Chondrocyte (in vitro differentiated cells): ENCODE measurements at regions not wholly inside any gene's neighbourhood (a gene's known extent, or its start where the extent isn't known, plus 50 kb on each side); places are given as distances from the start of the nearest gene placed in this dataset.

Experiments used
- DNase-seq: peaks from one replicate; pipeline ENCODE4 v3.0.0; 2021; ENCODE audit warnings: mixed read lengths, low spot score
- H3K27ac Mint-ChIP-seq: one replicate; pipeline ENCODE4 v1.8.0; 2021; ENCODE audit warnings: mild to moderate bottlenecking, moderate library complexity, mixed read lengths; ENCODE audit not compliant: unreplicated experiment
- H3K27me3 Mint-ChIP-seq: 2 replicates; pipeline ENCODE4 v1.8.0; 2021; ENCODE audit warnings: low read depth, mixed read lengths
- H3K36me3 Mint-ChIP-seq: 2 replicates; pipeline ENCODE4 v1.8.0; 2021; ENCODE audit warnings: low read depth, mixed read lengths
- H3K4me1 Mint-ChIP-seq: 2 replicates; pipeline ENCODE4 v1.8.0; 2021; ENCODE audit warnings: low read depth, mild to moderate bottlenecking, mixed read lengths
- H3K4me3 Mint-ChIP-seq: one replicate; pipeline ENCODE4 v1.8.0; 2021; ENCODE audit warnings: mild to moderate bottlenecking, moderate library complexity, mixed read lengths; ENCODE audit not compliant: unreplicated experiment
- H3K9me3 Mint-ChIP-seq: 2 replicates; pipeline ENCODE4 v1.8.0; 2021; ENCODE audit warnings: low read depth, mixed read lengths
- TF ChIP-seq, protein P1 (sequence below): fragments of 200-600 bp; sonication (generic); IDR thresholded peaks from 2 replicates; pipeline ENCODE4 v1.5.0; 2021; ENCODE audit warnings: antibody characterized with exemption, mild to moderate bottlenecking, moderate library complexity

DNA sequence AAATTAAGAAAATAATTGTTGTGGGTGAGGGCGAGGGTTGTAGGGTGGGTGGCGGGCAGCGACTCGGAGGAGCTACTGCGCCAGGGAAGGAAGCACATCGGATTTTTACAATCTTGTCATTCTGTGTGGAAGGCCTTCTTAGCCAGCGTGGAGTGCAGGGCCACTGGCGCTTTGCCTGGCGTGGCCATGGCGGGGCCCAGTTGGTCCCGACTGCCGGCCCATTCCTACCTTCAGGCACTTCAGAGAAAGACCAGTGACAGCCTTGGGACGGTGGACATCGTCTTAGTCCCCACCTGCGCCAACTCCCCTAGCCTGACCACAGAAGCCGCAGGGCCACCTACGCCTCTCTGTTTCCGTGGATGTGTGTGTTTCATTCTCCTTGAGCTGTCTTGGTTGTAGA, 136.9 kb upstream of the NEGR1 start:
- no peak for DNase-seq
- Mint-ChIP-seq H3K27ac (no peak overlapping the region), H3K9me3 (peaks cover 4% of the 10 kb centered on the region), H3K27me3 (peaks cover 8% of the 10 kb centered on the region), H3K4me3 (no peak overlapping the region), H3K4me1 (no peaks in the 10 kb centered on the region), H3K36me3 (peaks cover 1% of the 10 kb centered on the region)
- TF ChIP-seq, protein P1, sequence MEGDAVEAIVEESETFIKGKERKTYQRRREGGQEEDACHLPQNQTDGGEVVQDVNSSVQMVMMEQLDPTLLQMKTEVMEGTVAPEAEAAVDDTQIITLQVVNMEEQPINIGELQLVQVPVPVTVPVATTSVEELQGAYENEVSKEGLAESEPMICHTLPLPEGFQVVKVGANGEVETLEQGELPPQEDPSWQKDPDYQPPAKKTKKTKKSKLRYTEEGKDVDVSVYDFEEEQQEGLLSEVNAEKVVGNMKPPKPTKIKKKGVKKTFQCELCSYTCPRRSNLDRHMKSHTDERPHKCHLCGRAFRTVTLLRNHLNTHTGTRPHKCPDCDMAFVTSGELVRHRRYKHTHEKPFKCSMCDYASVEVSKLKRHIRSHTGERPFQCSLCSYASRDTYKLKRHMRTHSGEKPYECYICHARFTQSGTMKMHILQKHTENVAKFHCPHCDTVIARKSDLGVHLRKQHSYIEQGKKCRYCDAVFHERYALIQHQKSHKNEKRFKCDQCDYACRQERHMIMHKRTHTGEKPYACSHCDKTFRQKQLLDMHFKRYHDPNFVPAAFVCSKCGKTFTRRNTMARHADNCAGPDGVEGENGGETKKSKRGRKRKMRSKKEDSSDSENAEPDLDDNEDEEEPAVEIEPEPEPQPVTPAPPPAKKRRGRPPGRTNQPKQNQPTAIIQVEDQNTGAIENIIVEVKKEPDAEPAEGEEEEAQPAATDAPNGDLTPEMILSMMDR: no peak

DNA sequence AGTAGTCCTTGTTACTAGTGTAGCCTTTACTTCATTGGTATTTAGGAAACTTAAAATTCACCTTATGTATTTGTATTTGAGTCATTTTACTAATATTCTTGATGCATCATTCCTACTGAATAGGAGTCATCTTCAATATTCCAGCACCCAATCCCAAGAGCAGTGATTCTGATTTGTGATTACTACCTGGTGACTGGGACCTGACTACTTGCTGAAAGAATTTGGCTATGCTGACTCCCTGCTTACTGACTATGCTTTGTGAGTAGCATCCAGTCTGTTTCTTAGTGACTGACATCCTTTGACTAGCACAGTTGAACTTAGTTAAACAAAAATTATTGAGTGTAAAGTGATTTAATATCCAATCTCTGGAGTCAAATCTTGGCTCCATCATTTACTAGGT, 129.9 kb upstream of the NEGR1 start:
- no peak overlapping the region for H3K4me3 Mint-ChIP-seq
- no peaks in the 10 kb centered on the region for H3K36me3 Mint-ChIP-seq
- DNase-seq: no peak
- TF ChIP-seq, protein P1: no peak
- H3K9me3 Mint-ChIP-seq: no peaks in the 10 kb centered on the region
- H3K4me1 Mint-ChIP-seq: no peaks in the 10 kb centered on the region
- H3K27me3 Mint-ChIP-seq: peaks cover 4% of the 10 kb centered on the region
- no peak overlapping the region for H3K27ac Mint-ChIP-seq

DNA sequence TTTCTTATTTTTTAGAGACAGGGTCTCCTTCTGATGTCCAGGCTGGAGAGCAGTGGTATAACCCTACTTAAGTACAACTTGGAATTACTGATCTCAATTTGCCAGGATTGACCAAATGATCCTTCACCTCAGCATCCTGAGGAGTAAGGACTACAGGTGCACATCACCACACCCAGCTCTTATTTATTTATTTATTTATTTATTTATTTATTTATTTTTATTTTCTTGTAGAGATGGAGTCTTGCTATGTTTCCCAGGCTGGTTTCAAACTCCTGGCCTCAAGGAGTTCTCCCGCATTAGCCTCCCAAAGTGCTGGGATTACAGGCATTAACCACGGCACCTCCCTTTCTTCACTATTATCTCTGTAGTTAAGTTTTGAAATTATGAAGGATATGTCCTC, 117.5 kb upstream of the NEGR1 start:
- Mint-ChIP-seq H3K9me3 (peaks cover 4% of the 10 kb centered on the region), H3K4me1 (peaks cover 14% of the 10 kb centered on the region), H3K27me3 (peaks cover 6% of the 10 kb centered on the region), H3K27ac (no peak overlapping the region), H3K4me3 (no peak overlapping the region), H3K36me3 (peaks cover 2% of the 10 kb centered on the region)
- DNase-seq: no peak
- TF ChIP-seq, protein P1: no peak

DNA sequence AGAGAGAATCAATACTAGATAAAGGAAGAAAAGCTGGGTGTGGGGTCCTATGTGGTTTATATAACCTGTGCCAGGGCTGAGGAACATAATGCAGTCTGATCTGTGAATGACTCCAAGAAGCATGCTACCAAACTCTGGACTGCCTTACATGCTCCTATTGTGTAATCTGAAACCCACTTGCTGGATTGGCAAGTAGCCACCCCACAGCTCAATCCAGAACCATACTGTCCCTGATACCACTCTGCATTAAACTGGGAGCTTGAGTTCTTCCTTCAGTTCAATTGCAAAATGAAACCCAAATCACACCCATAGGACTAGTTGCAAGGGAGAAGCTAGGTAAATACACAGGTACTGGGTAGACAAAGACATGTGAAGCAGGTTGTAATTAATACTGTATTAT, 115.4 kb upstream of the NEGR1 start:
- no peak overlapping the region for H3K4me3 Mint-ChIP-seq
- DNase-seq: no peak
- no peak overlapping the region for H3K27ac Mint-ChIP-seq
- peaks cover 2% of the 10 kb centered on the region for H3K36me3 Mint-ChIP-seq
- peaks cover 9% of the 10 kb centered on the region for H3K4me1 Mint-ChIP-seq
- TF ChIP-seq, protein P1: no peak
- peaks cover 6% of the 10 kb centered on the region for H3K27me3 Mint-ChIP-seq
- peaks cover 4% of the 10 kb centered on the region for H3K9me3 Mint-ChIP-seq

DNA sequence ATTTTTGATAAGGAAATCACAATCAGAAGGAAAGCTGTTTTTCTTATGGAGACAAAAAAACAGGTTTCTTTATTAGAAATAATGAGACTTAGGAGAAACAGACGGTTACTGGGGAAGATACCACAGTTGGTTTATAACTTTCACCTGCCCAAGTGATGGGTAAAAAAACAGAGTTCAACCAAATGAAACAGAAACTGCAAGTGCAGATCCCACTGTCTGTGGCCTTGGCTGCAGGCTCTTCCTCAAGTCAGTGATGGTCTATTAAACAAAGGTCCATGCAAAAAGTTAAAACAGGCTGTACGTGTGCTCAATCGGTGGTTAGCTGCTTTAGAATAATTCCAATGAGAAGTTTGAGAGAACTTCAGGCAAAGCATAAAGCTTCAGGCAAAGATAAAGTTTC, 112.1 kb upstream of the NEGR1 start:
- peaks cover 3% of the 10 kb centered on the region for H3K27me3 Mint-ChIP-seq
- TF ChIP-seq, protein P1: no peak
- H3K4me3 Mint-ChIP-seq: no peak overlapping the region
- peaks cover 18% of the 10 kb centered on the region for H3K9me3 Mint-ChIP-seq
- H3K4me1 Mint-ChIP-seq: peaks cover 9% of the 10 kb centered on the region
- DNase-seq: no peak
- no peak overlapping the region for H3K27ac Mint-ChIP-seq
- peaks cover 8% of the 10 kb centered on the region for H3K36me3 Mint-ChIP-seq
